ENCODE measurements at regions not wholly inside any gene's neighbourhood (a gene's known extent, or its start where the extent isn't known, plus 50 kb on each side); places are given as distances from the start of the nearest gene placed in this dataset.

DNA sequence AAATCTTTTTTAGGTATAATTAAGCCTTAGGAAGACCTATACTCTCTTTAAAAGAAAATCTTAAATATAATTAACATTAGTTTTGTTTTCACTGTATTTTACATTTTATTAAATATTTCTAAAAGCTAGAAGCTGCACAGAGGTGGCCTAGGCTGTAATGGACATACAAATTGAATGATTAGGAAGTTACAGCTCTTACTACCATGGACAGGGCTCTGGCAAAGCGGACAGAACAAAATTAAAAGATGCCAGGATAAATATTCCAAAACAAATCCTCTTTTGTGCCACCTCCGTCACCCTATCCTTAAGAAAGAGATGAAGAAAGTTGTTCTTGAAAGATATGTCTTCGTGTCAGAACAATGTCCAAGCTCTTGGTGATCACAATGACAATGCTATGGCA, 376.5 kb downstream of the ETNK1 start:
- no peak overlapping the region for H3K27ac ChIP-seq
- TF ChIP-seq, protein P1, sequence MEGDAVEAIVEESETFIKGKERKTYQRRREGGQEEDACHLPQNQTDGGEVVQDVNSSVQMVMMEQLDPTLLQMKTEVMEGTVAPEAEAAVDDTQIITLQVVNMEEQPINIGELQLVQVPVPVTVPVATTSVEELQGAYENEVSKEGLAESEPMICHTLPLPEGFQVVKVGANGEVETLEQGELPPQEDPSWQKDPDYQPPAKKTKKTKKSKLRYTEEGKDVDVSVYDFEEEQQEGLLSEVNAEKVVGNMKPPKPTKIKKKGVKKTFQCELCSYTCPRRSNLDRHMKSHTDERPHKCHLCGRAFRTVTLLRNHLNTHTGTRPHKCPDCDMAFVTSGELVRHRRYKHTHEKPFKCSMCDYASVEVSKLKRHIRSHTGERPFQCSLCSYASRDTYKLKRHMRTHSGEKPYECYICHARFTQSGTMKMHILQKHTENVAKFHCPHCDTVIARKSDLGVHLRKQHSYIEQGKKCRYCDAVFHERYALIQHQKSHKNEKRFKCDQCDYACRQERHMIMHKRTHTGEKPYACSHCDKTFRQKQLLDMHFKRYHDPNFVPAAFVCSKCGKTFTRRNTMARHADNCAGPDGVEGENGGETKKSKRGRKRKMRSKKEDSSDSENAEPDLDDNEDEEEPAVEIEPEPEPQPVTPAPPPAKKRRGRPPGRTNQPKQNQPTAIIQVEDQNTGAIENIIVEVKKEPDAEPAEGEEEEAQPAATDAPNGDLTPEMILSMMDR (conservative IDR thresholded peaks at IDR 0.05): no peak

DNA sequence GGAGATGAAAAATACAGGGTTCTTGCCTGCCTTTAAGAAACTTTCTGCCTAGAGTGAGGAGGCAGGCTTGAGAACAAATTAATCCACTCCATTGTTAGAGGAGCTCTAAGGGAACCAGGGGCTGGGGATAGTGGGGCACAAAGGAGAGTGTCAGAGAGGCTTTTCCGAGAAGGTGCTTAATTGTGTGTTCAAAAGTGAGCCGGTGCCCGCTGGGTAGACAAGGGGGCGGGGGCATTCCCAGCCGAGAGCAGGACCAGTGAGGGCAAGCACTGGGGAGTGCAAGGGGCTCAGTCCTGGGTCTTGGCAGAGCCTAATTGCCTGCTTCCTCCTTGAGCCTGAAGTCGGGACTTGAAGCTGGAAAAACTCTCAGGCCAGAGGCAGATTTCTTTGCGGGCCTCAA, 377.4 kb downstream of the ETNK1 start:
- H3K27ac ChIP-seq: no peak overlapping the region
- TF ChIP-seq, protein P1 (conservative IDR thresholded peaks at IDR 0.05): no peak

DNA sequence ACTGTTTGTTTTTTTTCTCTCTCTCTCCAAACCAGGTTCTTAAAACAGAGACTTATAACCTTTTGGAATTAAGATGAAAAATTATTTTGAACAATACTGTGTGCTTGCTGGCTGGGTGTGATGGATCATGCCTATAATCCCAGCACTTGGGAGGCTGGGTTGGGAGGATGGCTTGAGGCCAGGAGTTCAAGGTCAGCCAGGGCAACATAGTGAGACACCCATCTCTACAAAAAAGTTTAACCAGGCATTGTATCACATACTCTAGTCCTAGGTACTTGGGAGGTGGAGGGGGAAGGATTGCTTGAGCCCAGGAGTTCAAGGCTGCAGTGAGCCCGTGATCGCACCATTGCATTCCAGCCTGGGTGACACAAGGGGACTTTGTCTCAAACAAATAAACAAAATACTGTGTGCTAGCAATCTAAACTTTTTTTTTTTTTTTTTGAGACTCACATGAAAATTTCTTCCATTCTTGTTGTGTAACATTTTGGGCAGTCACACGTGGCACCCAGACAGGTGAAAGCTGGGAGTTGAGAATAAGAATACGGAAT, 379.6 kb downstream of the ETNK1 start:
- TF ChIP-seq, protein P1 (conservative IDR thresholded peaks at IDR 0.05): no peak
- no peak overlapping the region for H3K27ac ChIP-seq

DNA sequence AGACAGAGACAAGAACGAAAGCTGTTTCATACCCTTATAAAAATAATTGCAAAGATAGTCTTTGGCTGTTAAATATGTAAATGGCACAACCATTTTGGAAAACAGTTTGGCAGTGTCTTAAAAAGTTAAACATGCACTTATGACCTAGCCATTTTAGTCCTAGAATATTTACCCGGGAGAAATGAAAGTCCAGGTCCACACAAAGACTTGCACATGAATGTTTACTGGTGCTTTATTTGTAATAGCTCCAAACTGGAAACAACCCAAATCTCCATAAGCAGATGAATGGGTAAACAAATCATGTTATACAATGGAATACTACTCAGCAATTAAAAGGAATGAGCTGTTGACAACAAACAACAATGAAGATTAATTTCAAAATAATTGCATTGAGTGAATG, 380.4 kb downstream of the ETNK1 start:
- H3K27ac ChIP-seq: no peak overlapping the region
- TF ChIP-seq, protein P1 (conservative IDR thresholded peaks at IDR 0.05): no peak

DNA sequence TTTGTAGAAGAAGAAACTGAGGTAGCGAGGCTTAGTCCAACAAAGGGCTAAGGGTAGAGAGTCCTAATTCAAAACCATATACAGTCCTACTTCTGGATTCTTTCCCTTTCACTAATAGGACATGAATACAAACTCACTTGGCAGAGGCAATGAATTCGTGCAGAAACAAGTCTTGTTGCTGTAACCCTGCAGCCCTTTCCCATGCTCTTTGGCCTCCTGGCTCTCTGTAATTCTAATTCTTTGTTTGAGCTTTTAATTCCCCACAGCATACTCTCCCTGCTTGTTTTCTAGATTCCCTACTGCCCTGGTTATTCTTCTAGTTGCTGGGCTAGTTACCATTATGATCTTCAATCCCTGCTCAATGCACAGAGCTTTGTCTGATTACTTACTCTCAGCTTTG, 381.4 kb downstream of the ETNK1 start:
- H3K27ac ChIP-seq: no peak overlapping the region
- TF ChIP-seq, protein P1 (conservative IDR thresholded peaks at IDR 0.05): no peak

DNA sequence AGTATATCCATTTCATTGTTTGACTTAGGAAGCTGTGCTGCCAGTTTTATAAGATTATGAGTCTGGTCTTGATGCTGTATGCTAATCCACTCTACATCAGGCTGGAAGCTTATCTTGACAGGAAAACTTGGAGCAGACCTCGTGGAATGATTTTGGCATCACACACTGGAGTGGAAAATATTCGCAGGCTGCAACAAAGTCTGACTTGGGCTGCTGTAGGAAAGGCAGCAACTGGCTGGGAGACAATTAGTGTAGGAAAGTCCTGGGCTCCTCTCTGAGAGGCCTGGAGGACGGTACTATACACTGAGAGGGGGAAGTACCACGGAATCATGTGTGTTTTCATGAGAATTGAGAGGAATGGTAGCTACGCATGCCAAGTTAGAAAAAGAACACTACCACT, 383.7 kb downstream of the ETNK1 start:
- TF ChIP-seq, protein P1 (conservative IDR thresholded peaks at IDR 0.05): no peak
- no peak overlapping the region for H3K27ac ChIP-seq

DNA sequence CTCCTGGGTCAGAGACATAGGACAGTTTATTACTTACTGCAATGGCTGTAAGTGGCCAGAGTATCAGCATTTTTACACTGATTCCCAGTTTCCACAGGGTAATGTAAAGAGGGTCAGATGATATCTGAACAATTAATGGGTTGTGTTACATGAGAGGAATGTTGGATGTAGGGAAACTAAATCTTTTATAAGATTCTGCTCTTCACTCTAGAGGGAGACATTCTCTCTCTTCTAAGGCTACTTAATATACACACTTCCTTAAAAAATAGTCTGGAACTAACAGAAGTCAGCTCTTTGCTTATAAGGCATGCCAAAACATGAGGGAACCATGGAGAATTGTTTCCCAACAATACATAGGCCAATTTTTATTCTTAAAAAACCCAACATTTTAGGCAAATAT, 389.8 kb downstream of the ETNK1 start:
- TF ChIP-seq, protein P1 (conservative IDR thresholded peaks at IDR 0.05): peak; percentile 44
- H3K27ac ChIP-seq: no peak overlapping the region

Data from VCaP (cell line).